ENCODE measurements at regions not wholly inside any gene's neighbourhood (a gene's known extent, or its start where the extent isn't known, plus 50 kb on each side); places are given as distances from the start of the nearest gene placed in this dataset.

- DNase-seq (ENCODE audit: low spot score), result no peak
Measured at GRCh38 chr14:76664790-76665189, 96.5 kb upstream of the VASH1 start.

- no peak for DNase-seq (ENCODE audit: low spot score)
Measured at GRCh38 chr14:76666746-76667145, 94.5 kb upstream of the VASH1 start.

- no peak for DNase-seq (ENCODE audit: low spot score)
Measured at GRCh38 chr14:76669770-76670169, 91.5 kb upstream of the VASH1 start.

- no peak for DNase-seq (ENCODE audit: low spot score)
Measured at GRCh38 chr14:76672123-76672522, 89.1 kb upstream of the VASH1 start.

GRCh38 chr14:76673261-76673660 lies 88.0 kb upstream of the VASH1 start:
- DNase-seq (ENCODE audit: low spot score), result no peak

- DNase-seq (ENCODE audit: low spot score), result no peak
Measured at GRCh38 chr14:76675046-76675445, 86.2 kb upstream of the VASH1 start.

GRCh38 chr14:76676539-76676938 lies 84.7 kb upstream of the VASH1 start:
- DNase-seq (ENCODE audit: low spot score), result no peak

GRCh38 chr14:76677534-76678145 lies 83.6 kb upstream of the VASH1 start:
- DNase-seq (ENCODE audit: low spot score), result no peak

- no peak for DNase-seq (ENCODE audit: low spot score)
Measured at GRCh38 chr14:76678244-76678800, 82.9 kb upstream of the VASH1 start.

- DNase-seq (ENCODE audit: low spot score), result no peak
Measured at GRCh38 chr14:76682367-76682766, 78.9 kb upstream of the VASH1 start.

- no peak for DNase-seq (ENCODE audit: low spot score)
Measured at GRCh38 chr14:76686646-76687045, 74.6 kb upstream of the VASH1 start.

GRCh38 chr14:76687611-76688382 lies 73.5 kb upstream of the VASH1 start:
- DNase-seq (ENCODE audit: low spot score), result no peak

GRCh38 chr14:76688383-76688671 lies 72.9 kb upstream of the VASH1 start:
- DNase-seq (ENCODE audit: low spot score), result no peak

- no peak for DNase-seq (ENCODE audit: low spot score)
Measured at GRCh38 chr14:76690502-76691105, 70.7 kb upstream of the VASH1 start.

GRCh38 chr14:76694106-76694505 lies 67.2 kb upstream of the VASH1 start:
- no peak for DNase-seq (ENCODE audit: low spot score)

GRCh38 chr14:76695263-76695920 lies 65.9 kb upstream of the VASH1 start:
- DNase-seq (ENCODE audit: low spot score), result no peak

GRCh38 chr14:76696361-76696760 lies 64.9 kb upstream of the VASH1 start:
- DNase-seq (ENCODE audit: low spot score), result no peak

GRCh38 chr14:76696791-76697190 lies 64.5 kb upstream of the VASH1 start:
- no peak for DNase-seq (ENCODE audit: low spot score)

- no peak for DNase-seq (ENCODE audit: low spot score)
Measured at GRCh38 chr14:76697246-76697905, 63.9 kb upstream of the VASH1 start.

- DNase-seq (ENCODE audit: low spot score), result no peak
Measured at GRCh38 chr14:76698191-76698590, 63.1 kb upstream of the VASH1 start.

- DNase-seq (ENCODE audit: low spot score), result no peak
Measured at GRCh38 chr14:76698631-76699030, 62.6 kb upstream of the VASH1 start.

GRCh38 chr14:76699209-76699938 lies 61.9 kb upstream of the VASH1 start:
- no peak for DNase-seq (ENCODE audit: low spot score)
